ENCODE measurements at regions not wholly inside any gene's neighbourhood (a gene's known extent, or its start where the extent isn't known, plus 50 kb on each side); places are given as distances from the start of the nearest gene placed in this dataset.

DNA sequence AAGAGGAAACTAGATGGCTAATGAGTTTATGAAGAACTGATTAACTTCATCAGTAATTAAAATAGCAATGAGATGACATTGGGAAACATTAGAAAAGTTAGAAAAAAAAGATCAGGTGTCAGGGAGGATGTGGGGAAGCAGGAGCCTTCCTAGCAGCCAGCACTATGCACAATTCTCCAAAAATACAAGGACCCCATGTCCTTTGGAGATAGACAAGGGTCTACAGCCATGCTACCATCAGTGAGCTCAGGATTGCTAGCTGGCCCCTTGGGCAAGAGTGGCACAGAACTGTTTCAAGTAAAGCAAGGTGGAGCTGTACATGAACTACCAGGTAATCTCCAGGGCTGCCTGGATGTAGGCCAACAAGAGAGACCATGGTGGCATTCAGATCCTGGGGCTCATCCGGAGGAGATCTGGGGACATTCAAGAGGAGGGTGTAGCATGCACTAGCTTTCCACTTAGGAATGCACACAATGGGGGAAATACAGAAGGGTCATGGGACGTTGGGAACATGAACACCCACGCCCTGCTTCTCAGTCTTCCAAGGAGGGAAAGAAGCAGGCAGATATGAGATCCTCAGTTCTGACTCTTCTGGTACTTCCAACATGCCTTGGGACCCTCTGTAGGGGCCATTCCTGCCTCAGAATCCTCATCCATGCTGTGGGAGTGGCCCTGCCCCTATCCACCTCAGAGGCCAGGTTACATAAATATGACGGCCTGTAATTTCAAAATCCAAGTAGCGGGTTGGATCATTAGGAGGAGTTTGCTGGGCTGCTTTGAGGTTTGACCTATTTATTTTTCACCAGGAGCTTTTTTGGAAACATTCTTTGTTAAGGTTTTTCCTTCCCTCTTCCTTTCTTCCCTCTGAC lies 82.2 kb upstream of the HABP2 start:
- WGBS, 2 donors: 84 to 89% methylated on average over 5 of the region's 5 CpGs
- no peaks in the 10 kb centered on the region for H3K36me3 ChIP-seq (ENCODE audit: low read depth, missing control alignments)
- no peak for DNase-seq
- intact Hi-C loops (cut with DNase I; ENCODE audit: low total_unique reads): no loop called here
- TF ChIP-seq POLR2A (IDR thresholded peaks at IDR 0.05): no peak
- TF ChIP-seq, protein P1, sequence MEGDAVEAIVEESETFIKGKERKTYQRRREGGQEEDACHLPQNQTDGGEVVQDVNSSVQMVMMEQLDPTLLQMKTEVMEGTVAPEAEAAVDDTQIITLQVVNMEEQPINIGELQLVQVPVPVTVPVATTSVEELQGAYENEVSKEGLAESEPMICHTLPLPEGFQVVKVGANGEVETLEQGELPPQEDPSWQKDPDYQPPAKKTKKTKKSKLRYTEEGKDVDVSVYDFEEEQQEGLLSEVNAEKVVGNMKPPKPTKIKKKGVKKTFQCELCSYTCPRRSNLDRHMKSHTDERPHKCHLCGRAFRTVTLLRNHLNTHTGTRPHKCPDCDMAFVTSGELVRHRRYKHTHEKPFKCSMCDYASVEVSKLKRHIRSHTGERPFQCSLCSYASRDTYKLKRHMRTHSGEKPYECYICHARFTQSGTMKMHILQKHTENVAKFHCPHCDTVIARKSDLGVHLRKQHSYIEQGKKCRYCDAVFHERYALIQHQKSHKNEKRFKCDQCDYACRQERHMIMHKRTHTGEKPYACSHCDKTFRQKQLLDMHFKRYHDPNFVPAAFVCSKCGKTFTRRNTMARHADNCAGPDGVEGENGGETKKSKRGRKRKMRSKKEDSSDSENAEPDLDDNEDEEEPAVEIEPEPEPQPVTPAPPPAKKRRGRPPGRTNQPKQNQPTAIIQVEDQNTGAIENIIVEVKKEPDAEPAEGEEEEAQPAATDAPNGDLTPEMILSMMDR (IDR thresholded peaks at IDR 0.05): no peak
- no peaks in the 10 kb centered on the region for H3K9me3 ChIP-seq
- no peak overlapping the region for H3K27ac ChIP-seq
- no peak overlapping the region for H3K4me3 ChIP-seq
- H3K4me1 ChIP-seq: peaks cover 10% of the 10 kb centered on the region
- no peaks in the 10 kb centered on the region for H3K27me3 ChIP-seq

DNA sequence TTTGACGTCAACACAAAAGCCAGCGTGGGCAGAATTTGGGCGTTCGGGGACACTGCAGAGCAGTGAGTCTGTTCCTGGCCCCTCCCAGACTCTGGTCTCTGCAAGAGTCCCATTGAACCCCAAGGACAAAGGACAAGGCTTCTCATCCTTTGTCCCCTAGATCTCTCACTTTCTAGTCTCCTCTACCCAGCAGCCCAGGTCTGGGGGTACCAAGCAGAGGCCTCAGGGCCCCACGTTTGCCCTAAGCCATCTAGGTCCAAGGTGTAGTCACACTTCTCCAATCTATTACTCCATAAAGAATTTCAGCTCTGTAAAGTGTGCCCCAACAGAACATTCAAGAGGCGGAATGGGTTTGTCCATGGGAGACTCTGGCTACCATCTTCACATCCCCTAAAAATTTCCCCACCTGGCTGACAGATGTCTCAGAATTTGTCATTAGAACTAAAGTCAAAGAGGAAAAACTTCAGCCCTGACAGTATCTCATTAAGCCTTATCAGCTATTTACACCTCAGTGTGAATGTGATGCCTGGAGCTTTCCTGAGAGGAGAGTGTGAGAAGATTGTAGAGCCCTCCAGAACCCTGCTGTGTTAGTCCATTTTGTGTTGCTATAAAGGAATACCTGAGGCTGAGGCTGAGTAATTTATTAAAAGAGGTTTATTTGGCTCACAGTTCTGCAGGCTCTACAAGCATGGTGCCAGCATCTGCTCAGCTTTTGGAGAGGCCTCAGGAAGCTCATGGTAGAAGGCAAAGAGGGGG lies 81.4 kb upstream of the HABP2 start:
- TF ChIP-seq POLR2A (IDR thresholded peaks at IDR 0.05): no peak
- TF ChIP-seq, protein P1 (IDR thresholded peaks at IDR 0.05): no peak
- Histone ChIP-seq H3K9me3 (no peaks in the 10 kb centered on the region), H3K27me3 (no peaks in the 10 kb centered on the region), H3K4me1 (peaks cover 10% of the 10 kb centered on the region), H3K4me3 (no peak overlapping the region), H3K36me3 (ENCODE audit: low read depth, missing control alignments) (no peaks in the 10 kb centered on the region), H3K27ac (no peak overlapping the region)
- no peak for DNase-seq
- intact Hi-C loops (cut with DNase I; ENCODE audit: low total_unique reads): no loop called here
- 87 to 95% methylated on average over 6 of the region's 6 CpGs for WGBS, 2 donors

DNA sequence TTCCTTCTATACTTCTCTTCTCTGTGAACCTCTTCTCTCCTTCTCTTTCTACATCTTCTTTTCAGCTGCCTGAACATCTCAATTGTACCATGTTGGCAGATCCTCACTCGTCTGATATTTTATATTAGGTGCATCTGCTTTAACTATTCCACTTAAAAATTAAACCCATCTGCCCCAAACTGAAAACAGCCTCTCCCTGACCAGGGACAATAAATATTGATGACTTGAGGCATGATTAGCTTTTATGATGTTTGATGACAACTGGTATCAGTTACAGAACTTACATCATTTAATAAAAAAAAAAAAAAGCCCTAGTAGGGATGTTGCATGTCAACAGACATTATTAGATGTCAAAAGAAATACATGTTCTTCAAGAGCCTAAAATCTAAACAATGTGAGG lies 79.8 kb upstream of the HABP2 start:
- H3K9me3 ChIP-seq: no peaks in the 10 kb centered on the region
- TF ChIP-seq, protein P1 (IDR thresholded peaks at IDR 0.05): no peak
- no peak for TF ChIP-seq POLR2A (IDR thresholded peaks at IDR 0.05)
- H3K4me3 ChIP-seq: no peak overlapping the region
- peaks cover 10% of the 10 kb centered on the region for H3K4me1 ChIP-seq
- intact Hi-C loops (cut with DNase I; ENCODE audit: low total_unique reads): no loop called here
- WGBS, 2 donors: 83 to 84% methylated on average over 1 of the region's 1 CpG
- no peaks in the 10 kb centered on the region for H3K36me3 ChIP-seq (ENCODE audit: low read depth, missing control alignments)
- no peak for DNase-seq
- H3K27ac ChIP-seq: no peak overlapping the region
- H3K27me3 ChIP-seq: no peaks in the 10 kb centered on the region

DNA sequence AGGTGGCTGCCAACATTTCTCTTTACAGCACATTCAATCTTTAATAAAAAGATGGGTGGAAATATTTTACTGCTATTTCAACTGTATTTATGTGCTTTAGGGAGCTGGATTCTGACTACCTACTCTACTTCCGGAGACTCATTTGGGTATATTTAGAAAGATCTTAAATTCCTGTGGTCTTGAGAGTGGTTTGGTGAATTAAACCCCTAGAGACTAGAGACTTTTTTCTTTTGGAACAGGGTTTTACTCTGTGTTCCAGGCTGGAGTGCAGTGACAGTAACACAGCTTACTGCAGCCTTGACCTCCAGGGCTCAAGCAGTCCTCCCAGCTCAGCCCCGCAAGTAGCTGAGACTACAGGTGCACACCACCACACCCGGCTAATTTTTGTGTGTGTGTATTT lies 79.0 kb upstream of the HABP2 start:
- intact Hi-C loops (cut with DNase I; ENCODE audit: low total_unique reads): no loop called here
- TF ChIP-seq, protein P1 (IDR thresholded peaks at IDR 0.05): no peak
- TF ChIP-seq POLR2A (IDR thresholded peaks at IDR 0.05): no peak
- Histone ChIP-seq H3K27me3 (no peaks in the 10 kb centered on the region), H3K36me3 (ENCODE audit: low read depth, missing control alignments) (no peaks in the 10 kb centered on the region), H3K9me3 (no peaks in the 10 kb centered on the region), H3K4me1 (peaks cover 10% of the 10 kb centered on the region), H3K27ac (no peak overlapping the region), H3K4me3 (no peak overlapping the region)
- WGBS, 2 donors: 55 to 61% methylated on average over 3 of the region's 3 CpGs
- no peak for DNase-seq
